ELF-1 (cell line): ENCODE measurements at regions not wholly inside any gene's neighbourhood (a gene's known extent, or its start where the extent isn't known, plus 50 kb on each side); places are given as distances from the start of the nearest gene placed in this dataset.

ENCODE experiments used
- DNase-seq: peaks from one replicate; pipeline ENCODE4 v3.0.0-alpha.2; 2016; ENCODE audit warnings: low read depth, low spot score

DNA sequence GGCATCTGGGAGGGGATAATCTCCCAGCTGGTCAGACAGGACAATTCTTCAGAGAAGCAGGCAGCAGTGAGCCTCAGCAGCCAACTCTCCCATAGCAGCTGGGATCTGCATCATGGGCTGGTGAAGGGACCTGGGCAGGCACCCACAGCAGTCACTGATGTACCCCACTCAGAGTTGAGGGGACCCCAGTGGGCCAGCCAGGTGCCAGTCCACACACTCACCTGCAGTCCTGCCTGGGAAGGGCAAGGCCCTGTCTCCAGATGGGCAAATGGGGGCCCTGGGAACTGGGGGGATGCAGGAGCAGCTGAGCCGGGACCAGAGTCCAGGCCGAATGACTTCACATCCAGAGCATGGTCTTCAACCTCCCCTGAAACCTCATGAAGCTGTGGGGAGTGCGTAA lies 170.4 kb downstream of the ZFP36L2 start:
- DNase-seq: no peak

- no peak for DNase-seq
Observed at GRCh38 chr2:43055086-43055912, 171.1 kb downstream of the ZFP36L2 start.

GRCh38 chr2:43054367-43054766 lies 172.0 kb downstream of the ZFP36L2 start:
- DNase-seq: no peak

DNA sequence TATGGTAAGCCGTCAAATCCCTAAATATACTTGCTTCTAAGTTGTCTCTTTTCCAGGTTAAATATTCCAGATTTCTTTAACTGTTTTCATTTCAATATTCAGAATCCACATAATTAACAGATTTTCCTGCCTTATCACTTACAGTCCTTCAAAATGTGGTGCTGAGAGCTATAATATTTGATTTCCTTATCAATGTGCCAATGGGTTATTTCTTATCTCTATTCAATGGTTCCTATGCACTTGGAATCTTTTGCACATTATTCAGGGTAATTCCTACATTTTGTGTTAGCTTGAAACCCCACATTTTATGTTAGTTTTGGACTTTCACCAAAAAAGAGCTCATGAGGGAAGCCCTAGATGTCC lies 173.5 kb downstream of the ZFP36L2 start:
- DNase-seq: no peak

DNA sequence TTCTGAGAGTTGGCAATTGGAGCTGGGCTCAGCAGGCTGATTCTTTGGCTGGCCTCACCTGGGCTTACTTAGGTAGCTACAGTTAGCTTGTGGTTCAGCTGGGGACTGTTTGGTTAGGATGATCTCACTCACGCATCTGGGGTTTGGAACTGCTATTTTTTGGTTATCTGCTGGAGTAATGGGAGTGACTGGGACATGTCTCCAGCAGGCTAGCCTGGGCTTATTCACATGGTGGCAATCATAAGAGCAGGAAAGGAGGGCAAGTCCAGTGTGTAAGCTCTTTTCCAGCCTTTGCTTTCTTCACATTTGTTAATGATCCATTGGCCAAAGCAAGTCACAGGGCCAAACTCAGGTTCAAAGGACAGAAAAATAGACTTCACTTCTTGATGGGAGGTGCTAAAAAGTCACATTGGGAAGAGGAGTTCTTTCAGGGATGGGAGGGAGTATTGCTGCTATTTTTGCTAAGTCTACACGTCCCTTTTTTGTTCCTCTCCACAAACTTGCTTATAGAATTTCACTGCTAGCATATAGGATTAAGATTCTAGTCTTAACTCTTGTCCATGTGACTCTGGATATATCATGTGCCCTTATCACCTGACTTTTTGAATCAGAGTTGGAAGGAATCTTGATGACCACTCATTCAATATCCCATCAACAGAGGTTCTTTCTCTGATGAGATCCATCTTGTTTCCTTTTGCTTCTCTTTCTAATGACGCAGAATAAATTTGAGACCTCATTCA lies 174.0 kb downstream of the ZFP36L2 start:
- DNase-seq: no peak

DNA sequence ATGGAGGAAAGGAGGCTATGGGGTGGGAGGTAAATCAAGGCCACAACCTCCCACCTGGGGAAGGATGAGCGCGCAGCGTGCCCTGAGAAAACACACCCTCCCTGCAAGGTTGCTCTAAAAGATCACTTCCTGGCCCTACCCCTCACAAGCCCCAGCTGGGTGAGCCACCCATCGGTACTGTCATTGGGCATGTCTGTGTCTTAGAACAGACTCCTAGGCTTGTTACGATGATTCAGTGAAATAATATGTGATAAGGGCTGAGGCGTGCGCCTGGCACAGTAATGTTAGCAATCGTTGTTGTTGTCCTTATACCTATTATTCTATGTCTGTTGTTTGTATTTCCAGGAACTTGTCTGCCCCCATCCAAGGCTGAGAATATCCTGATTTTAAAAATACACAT lies 175.1 kb downstream of the ZFP36L2 start:
- peak; percentile 38 for DNase-seq

DNA sequence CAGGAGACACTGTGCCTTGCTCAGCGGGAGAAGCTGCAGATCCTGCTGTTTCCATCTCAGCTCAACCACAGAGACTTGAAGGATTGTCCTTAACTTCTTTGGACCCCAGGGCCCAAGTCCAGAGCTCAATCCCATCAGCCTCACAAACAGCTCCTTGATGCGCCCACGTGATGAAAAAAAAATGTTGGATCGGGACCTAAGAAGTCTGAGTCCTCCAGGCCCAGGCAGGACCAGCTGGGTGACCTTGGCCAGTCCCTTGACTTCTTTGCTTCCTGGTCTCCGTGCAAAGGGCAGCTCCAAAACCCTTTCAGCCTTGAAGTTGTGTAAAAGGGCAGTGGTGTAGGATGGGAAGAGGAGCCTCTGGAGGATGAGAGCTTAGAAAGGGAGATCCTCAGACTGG lies 175.5 kb downstream of the ZFP36L2 start:
- no peak for DNase-seq

GRCh38 chr2:43049836-43050801 lies 176.3 kb downstream of the ZFP36L2 start:
- no peak for DNase-seq

- DNase-seq: no peak
Observed at GRCh38 chr2:43047187-43047780, 179.1 kb downstream of the ZFP36L2 start.

- DNase-seq: no peak
Observed at GRCh38 chr2:43045866-43046265, 180.5 kb downstream of the ZFP36L2 start.

DNA sequence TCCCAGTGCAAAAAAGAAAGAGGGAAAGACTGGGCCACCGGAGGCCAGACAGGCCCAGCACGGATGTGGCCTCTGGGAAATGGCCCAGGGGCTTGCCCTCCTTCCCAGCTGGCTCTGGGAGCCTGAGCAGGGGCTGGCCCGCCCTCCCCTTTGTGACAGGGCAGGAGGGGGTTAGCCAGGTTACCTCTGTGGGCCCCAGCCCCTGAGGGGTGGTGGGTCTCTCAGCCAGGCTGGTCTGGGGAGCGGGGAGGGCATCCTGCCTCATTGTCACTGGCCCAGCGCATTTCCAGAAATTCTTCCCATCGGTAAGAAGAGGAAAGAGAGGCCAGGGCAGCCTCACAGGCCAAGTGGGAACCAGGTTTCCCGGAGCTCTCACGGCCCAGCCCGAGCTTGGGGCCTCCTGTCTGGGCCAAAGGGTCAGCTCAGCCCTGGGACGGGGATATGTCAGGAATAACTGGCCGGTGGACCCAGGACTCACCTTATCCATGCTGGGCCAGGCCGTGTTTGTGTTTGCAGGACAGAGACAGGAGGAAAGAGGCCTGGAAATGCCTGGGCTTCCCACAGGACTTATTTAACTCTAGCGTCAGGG lies 182.2 kb downstream of the ZFP36L2 start:
- peak; percentile 49 for DNase-seq

DNA sequence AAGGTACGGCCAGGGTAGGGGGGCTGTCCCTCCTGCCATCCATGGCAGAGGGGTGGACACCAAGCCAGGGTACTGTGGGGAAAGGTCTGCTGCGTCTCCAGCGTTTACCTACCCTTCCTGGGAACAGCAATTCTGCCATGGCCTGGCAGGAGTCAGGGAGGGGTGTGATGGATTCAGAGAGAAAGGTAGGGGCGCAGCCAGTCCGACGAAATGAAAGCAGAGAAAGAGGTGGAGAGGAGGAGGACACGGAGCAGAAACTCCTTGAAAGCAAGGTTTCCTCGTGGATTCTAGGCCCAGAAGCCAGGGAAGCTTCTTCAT lies 182.9 kb downstream of the ZFP36L2 start:
- no peak for DNase-seq

DNA sequence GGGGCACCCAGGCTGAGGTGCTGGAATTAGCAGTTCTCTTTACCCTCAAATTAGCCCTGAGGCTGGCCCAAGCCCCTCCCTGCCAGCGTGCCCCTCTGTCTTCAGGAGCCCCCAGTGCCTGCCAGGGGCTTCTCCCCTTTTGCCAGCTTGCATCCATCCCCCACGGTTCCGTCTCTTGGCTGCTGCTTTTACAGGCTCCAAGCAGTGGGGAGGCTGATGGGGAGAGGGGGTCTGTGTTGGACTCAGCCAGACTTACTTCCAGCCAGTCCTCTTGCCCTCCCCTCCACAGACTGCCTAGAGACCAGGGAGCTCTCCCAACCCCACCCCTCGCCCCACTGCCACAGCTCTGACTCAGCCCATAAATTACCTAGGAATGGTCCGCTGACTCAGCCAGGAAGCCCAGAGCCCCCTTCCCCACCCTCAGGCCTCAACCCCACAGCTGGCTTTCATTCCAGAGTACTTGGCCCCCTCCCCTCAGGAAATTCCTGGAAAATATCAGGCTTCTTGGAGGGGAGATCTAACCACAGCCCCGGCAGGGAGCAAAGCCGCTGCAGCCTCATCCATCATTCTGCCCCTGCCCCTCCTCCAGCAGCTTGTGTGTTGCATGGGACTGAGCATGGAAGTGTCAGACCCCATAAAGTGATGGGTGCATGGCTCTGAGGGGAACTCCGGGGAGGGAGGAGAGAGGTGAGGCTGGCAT lies 184.6 kb downstream of the ZFP36L2 start:
- peak; percentile 99 for DNase-seq

DNA sequence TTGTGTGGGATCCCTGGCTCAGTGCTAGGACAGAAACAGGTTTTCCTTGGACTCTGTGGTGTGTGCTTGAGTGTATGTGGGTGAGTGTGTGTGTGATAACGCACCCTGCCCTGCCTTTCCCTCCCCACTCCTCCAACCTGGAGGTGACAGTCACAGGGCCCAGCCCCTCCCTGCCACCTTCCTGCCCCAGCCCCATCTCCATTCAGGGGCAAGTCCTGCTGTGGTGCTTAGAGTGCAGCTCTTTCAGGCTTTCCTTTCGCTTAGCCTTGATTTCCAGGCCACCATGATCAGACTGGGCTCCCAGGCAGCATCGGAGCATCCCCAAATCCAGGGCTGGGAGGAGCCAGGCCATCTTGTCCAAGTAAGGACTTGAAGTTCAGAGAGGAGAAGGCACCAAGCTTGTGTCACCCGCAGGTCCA lies 185.2 kb downstream of the ZFP36L2 start:
- no peak for DNase-seq

- no peak for DNase-seq
Observed at GRCh38 chr2:43040084-43040854, 186.1 kb downstream of the ZFP36L2 start.

DNA sequence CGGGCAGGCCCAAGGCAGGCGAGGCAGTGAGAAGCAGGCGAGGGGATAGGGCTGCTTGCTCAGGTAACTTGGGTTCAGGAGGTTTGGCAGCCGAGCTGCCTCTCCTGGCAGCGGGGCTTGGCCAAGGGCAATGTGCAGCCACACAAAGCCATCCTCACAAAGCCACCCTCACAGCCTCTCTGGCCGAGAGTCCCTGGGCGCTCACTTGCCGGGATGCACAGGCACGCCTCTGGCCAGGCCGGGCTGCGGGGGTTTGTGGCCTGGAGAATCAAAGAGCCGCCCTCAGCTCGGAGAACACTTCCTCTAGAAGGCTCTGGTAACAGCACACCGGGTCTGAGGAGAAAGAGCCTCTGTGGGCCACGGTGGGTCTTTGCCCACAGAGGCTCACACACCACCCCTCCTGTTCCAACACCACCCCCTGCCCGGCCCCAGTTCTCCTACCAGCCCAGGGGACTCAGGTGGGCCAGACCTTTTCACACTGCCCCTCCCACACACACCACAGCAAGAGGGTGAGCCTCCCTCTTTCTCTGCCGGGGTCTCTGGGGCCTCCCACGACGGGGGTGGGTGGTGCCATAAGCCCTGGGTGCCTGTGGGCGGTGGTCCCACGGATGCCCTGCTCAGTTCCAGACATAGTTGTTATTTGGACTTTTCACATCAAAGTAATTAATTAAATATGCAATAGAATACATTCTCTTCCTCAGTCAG lies 186.9 kb downstream of the ZFP36L2 start:
- peak; percentile 74 for DNase-seq

GRCh38 chr2:43038696-43039094 lies 187.7 kb downstream of the ZFP36L2 start:
- no peak for DNase-seq

GRCh38 chr2:43038034-43038695 lies 188.2 kb downstream of the ZFP36L2 start:
- DNase-seq: peak; percentile 86

- no peak for DNase-seq
Observed at GRCh38 chr2:43035922-43036321, 190.5 kb downstream of the ZFP36L2 start.
